SJCRH30 (cell line): ENCODE measurements at regions not wholly inside any gene's neighbourhood (a gene's known extent, or its start where the extent isn't known, plus 50 kb on each side); places are given as distances from the start of the nearest gene placed in this dataset.

ENCODE experiments used
- DNase-seq, 2 experiments: peaks; one replicate each; pipeline ENCODE4 v3.0.0-alpha.2; 2015 to 2020
- H3K27ac ChIP-seq: fragments of 250-450 bp; sonication (Bioruptor Pico); 2 replicates; pipeline ENCODE4 v1.5.1; 2020; ENCODE audit warnings: mild to moderate bottlenecking, moderate library complexity
- H3K27me3 ChIP-seq: fragments of 250-450 bp; sonication (Bioruptor Pico); 2 replicates; pipeline ENCODE4 v1.5.1; 2020; ENCODE audit warnings: mild to moderate bottlenecking, moderate library complexity
- H3K36me3 ChIP-seq: fragments of 250-450 bp; sonication (Bioruptor Pico); 2 replicates; pipeline ENCODE4 v1.5.1; 2020; ENCODE audit warnings: mild to moderate bottlenecking, moderate library complexity
- H3K4me1 ChIP-seq: fragments of 250-450 bp; sonication (Bioruptor Pico); 2 replicates; pipeline ENCODE4 v1.5.1; 2020; ENCODE audit warnings: mild to moderate bottlenecking, moderate library complexity
- H3K4me3 ChIP-seq: fragments of 250-450 bp; sonication (Bioruptor Pico); 2 replicates; pipeline ENCODE4 v1.5.1; 2020; ENCODE audit warnings: mild to moderate bottlenecking, moderate library complexity
- H3K9me3 ChIP-seq: fragments of 250-450 bp; sonication (Bioruptor Pico); replicated peaks from 2 replicates; pipeline ENCODE4 v1.5.1; 2020; ENCODE audit warnings: mild to moderate bottlenecking, moderate library complexity

DNA sequence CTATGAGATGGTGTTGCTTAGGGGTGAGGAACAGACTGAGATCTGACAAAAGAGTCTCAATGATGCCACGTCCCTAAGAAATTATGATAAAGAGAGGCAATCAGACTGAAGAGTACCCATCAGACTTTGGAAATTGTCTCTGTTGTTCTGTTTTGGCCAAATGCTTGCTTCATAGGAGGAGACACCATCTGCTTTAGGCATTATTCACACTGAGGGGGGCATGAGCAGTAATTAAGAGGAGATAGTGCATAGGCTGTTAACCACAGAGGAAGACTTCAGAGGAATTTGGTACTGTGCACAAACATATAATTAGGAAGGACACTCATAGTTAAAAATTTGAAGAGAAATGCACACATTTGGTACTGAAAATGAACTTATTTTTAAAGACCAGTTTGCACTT, 190.7 kb downstream of the FAM170A start:
- H3K27me3 ChIP-seq = 0 out of 2 replicates have a peak, but pooled peaks cover 2% of the 10 kb centered on the region
- no peaks in the 10 kb centered on the region for H3K9me3 ChIP-seq
- no peaks in the 10 kb centered on the region for H3K4me1 ChIP-seq
- no peak overlapping the region for H3K4me3 ChIP-seq
- no peaks in the 10 kb centered on the region for H3K36me3 ChIP-seq
- DNase-seq = no peak
- H3K27ac ChIP-seq = no peak overlapping the region

DNA sequence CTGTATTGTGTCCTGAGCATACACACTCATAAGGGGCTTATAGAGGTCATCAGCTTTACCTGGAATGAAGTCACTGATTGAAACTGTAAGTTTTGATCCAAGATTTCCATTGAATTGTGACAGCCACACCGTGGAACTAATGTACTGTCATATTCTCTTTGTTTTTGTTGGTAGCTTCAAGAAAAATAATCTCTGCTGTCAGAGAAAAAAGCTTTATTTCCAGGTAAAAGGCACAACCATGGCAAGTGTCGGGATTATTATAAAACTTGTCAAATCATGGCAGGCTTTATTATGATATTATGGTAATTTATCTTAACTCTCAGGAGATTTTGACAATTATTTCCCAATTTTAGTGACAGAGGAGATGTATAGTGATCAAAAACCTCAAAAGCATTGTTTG, 191.2 kb downstream of the FAM170A start:
- Histone ChIP-seq H3K27ac (no peak overlapping the region), H3K36me3 (no peaks in the 10 kb centered on the region), H3K4me1 (no peaks in the 10 kb centered on the region), H3K27me3 (0 out of 2 replicates have a peak, but pooled peaks cover 2% of the 10 kb centered on the region), H3K9me3 (no peaks in the 10 kb centered on the region), H3K4me3 (no peak overlapping the region)
- DNase-seq = no peak

DNA sequence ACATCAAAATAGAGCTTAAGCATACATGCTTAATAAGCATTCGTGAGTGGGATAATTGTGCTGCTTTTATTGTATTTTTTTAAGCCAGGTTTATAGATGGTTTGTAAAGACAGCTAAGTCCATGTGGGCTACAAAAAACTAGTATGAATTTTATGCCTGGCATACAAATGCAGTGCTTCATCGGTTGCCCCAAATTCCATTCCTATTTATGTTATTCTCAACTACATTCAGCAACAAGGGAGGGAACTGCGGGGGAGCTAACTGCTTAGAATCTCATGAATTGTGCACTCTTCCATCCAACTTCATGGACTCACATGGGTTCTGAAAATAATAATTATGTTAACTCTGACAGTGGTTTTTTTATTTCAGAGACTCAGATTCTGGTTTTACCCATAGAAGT, 199.2 kb downstream of the FAM170A start:
- Histone ChIP-seq H3K4me1 (no peaks in the 10 kb centered on the region), H3K36me3 (no peaks in the 10 kb centered on the region), H3K4me3 (no peak overlapping the region), H3K27me3 (no peaks in the 10 kb centered on the region), H3K27ac (no peak overlapping the region), H3K9me3 (no peaks in the 10 kb centered on the region)
- no peak for DNase-seq

DNA sequence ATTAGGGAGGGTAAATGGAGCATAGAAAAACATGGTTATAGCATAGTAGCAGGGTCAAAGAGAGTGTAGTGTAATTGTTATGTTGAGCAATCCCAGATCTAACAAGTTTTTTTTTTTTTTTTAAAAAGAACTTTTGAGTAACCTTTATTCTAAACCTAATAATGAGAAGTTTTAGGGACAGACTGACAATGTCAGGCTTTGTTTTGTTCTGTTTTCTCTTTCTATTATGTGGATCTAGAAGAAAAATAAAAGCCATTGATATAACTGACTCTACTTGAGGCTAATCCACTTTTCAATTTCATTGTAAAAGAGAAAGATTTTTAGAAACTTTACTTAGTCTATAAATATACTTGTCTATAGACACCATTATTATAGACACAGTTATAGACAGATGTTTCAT, 200.0 kb downstream of the FAM170A start:
- Histone ChIP-seq H3K36me3 (no peaks in the 10 kb centered on the region), H3K4me3 (no peak overlapping the region), H3K9me3 (no peaks in the 10 kb centered on the region), H3K27me3 (no peaks in the 10 kb centered on the region), H3K27ac (no peak overlapping the region), H3K4me1 (no peaks in the 10 kb centered on the region)
- DNase-seq = no peak

DNA sequence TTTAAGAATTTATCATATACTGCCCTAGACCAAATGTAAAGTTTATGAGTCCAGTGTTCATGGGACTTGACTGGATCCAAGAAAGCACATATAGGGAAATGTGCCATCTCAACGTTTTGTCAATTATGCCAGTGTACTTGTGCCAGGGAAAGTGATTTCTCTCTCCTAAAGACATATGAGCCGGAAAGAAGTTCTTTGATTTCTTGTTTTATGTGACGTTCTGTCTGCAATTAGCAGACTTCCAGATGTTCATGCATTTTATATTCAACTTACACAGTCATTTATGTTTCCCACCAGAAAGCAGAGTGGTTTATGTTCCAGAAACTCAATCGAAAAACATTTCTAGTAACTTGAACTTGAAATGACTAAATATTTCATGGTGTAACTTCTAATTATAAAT, 203.8 kb downstream of the FAM170A start:
- Histone ChIP-seq H3K27ac (no peak overlapping the region), H3K4me3 (no peak overlapping the region), H3K4me1 (no peaks in the 10 kb centered on the region), H3K27me3 (no peaks in the 10 kb centered on the region), H3K36me3 (no peaks in the 10 kb centered on the region), H3K9me3 (no peaks in the 10 kb centered on the region)
- DNase-seq = no peak

DNA sequence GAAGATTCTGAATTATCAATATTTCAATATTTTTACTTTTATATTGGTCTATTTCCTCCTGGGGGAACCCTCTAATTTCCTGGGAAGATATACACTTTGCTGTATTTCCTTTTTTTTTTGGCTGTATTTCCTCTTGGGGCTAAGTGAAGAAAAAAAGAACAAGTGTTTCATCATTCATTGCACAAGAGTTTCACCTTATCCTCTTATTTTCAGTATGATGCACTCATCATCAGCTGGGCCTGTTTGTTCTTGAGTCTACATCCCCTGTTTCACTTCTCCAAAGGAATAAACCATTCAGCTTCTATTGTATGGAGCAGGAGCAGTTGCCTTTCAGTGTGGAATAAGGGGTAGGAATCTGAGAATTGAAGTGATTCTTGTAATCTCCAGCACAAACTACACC, 210.8 kb downstream of the FAM170A start:
- H3K27me3 ChIP-seq = no peaks in the 10 kb centered on the region
- H3K36me3 ChIP-seq = no peaks in the 10 kb centered on the region
- no peak overlapping the region for H3K4me3 ChIP-seq
- no peak overlapping the region for H3K27ac ChIP-seq
- no peak for DNase-seq
- H3K4me1 ChIP-seq = no peaks in the 10 kb centered on the region
- no peaks in the 10 kb centered on the region for H3K9me3 ChIP-seq

DNA sequence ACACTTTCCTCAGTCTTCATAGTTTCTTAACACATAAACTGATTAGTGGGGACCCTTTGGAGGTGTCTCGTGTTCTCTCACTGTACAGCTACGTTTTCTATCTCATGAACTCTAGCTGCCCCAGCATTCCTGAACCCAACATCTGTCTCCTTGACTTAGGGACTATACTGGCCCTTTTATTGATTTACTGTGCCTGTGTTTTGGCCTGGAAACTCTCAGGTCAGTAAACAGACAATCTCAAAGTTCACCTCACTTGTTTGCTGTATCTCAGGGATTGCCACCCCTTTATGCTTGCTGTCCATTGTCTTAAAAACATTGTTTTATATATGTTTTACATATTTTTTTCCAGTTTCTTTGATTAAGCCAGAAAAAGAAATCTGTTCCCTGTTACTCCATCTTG, 222.8 kb downstream of the FAM170A start:
- Histone ChIP-seq H3K27me3 (no peaks in the 10 kb centered on the region), H3K4me3 (no peak overlapping the region)

DNA sequence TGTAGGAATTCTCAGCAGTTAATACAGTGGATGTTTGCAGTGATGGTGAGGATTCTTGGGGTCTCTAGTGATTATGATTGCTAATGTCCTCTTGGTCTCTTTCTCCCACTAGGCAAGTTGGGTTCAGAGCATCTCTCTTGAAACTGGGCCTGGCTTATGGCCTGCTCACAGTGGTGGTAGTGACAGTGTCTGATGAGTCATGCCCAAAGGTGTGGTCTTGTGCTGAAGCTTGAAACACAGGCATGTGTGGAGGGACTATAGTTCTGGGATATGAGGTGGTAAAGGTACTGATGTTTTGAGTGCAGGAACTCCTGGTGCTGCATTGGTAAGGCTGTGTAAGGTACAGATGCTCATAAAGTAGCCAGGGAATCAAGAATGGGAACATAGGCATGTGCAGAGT, 231.1 kb downstream of the FAM170A start:
- H3K9me3 ChIP-seq = no peaks in the 10 kb centered on the region

More for the DNA sequence above, 222.8 kb downstream of the FAM170A start:
- no peak overlapping the region for H3K27ac ChIP-seq
- peak in 1 of 2 experiments; percentile 1 for DNase-seq
- H3K4me1 ChIP-seq = no peaks in the 10 kb centered on the region
- H3K36me3 ChIP-seq = no peaks in the 10 kb centered on the region
- H3K9me3 ChIP-seq = no peaks in the 10 kb centered on the region

DNA sequence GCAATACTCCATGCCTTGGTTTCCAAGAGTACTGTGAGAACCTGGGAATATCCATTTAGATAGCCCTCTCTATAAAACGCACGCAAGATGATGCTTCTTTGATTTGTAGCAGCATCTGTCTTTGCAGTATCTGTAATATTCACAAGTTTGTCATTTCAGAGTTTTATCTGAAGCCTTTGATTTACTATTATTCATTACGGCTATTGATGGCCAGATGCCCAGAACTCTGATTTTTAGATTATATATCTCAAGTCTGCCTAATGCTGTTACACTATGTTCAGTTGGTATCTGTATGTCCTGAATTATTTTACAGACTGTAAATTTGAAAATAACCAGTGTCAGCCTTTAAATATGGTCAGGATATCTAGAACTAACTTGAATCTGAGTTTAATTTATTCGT, 233.3 kb downstream of the FAM170A start:
- no peak overlapping the region for H3K27ac ChIP-seq
- no peaks in the 10 kb centered on the region for H3K9me3 ChIP-seq
- H3K27me3 ChIP-seq = no peaks in the 10 kb centered on the region
- no peak for DNase-seq
- H3K4me3 ChIP-seq = no peak overlapping the region
- H3K36me3 ChIP-seq = no peaks in the 10 kb centered on the region
- no peaks in the 10 kb centered on the region for H3K4me1 ChIP-seq

More for the DNA sequence above, 231.1 kb downstream of the FAM170A start:
- H3K4me3 ChIP-seq = no peak overlapping the region
- DNase-seq = no peak
- H3K36me3 ChIP-seq = no peaks in the 10 kb centered on the region
- H3K27me3 ChIP-seq = no peaks in the 10 kb centered on the region
- no peaks in the 10 kb centered on the region for H3K4me1 ChIP-seq
- H3K27ac ChIP-seq = no peak overlapping the region

DNA sequence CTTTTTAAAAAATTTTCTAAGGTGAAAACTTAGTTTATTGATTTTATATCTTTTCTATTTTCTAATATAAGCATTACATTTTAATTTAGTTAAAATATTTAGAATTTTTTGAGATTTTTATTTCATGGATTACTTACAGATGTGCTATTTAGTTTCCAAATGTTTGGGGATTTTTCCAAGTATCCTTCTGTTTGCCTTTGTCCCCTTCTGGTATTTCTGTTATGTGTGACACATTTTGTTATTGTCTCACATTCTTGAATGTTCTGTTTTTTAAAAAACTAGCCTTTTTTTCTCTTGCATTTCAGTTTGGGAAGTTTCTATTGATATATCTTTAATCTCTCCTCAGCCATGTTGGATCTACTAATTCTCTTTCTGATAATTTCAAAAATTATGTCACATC, 234.9 kb downstream of the FAM170A start:
- no peaks in the 10 kb centered on the region for H3K27me3 ChIP-seq

DNA sequence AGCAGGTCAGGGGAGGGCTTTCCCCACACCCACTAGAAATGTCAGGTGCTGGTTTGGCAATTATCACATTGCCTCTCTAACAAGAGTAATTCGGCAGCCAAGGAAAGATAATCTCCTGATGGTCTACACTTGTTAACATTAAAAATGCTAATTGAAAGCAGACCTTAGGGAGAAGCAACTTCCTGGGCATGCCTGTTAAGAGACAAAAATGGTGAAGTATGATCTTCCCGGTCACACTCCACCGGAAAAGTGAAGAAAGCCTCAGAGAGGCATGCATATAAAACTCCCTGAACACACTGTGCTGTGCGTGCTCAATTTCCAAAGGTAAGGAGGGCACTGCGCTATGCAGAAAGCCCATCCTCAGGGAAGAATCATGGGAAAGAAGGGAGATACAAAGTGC, 244.3 kb downstream of the FAM170A start:
- H3K36me3 ChIP-seq = no peaks in the 10 kb centered on the region
- H3K4me1 ChIP-seq = no peaks in the 10 kb centered on the region
- DNase-seq = no peak
- H3K9me3 ChIP-seq = 0 out of 2 replicates have a peak, but pooled peaks cover 3% of the 10 kb centered on the region
- H3K4me3 ChIP-seq = no peak overlapping the region
- no peaks in the 10 kb centered on the region; the same call in 1 of the 2 replicates for H3K27me3 ChIP-seq
- no peak overlapping the region for H3K27ac ChIP-seq

More for the DNA sequence above, 234.9 kb downstream of the FAM170A start:
- no peak for DNase-seq
- Histone ChIP-seq H3K36me3 (no peaks in the 10 kb centered on the region), H3K9me3 (no peaks in the 10 kb centered on the region), H3K4me1 (no peaks in the 10 kb centered on the region), H3K4me3 (no peak overlapping the region), H3K27ac (no peak overlapping the region)

DNA sequence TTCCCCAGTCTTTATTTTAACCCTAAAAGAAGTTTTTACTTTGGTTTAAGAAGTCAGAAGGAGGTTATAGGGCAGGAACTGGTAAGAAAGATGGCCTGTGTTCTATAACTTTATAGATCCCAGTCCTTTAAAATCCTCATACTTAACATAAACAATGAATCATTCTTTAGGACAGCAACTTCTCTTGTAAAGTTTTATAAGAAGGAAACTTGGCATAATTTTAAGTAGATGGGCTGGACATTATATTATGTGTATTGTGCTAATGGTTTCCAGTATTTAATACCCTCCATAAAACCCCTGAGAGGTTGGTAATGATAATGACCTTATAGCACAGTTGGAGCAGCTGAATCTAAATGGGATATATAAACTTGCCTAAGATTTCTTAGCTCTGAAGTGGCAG, 247.2 kb downstream of the FAM170A start:
- H3K9me3 ChIP-seq = 0 out of 2 replicates have a peak, but pooled peaks cover 3% of the 10 kb centered on the region
- no peak for DNase-seq
- no peaks in the 10 kb centered on the region for H3K4me1 ChIP-seq
- H3K27ac ChIP-seq = no peak overlapping the region
- H3K4me3 ChIP-seq = no peak overlapping the region
- H3K27me3 ChIP-seq = no peaks in the 10 kb centered on the region; the same call in 1 of the 2 replicates
- H3K36me3 ChIP-seq = no peaks in the 10 kb centered on the region

DNA sequence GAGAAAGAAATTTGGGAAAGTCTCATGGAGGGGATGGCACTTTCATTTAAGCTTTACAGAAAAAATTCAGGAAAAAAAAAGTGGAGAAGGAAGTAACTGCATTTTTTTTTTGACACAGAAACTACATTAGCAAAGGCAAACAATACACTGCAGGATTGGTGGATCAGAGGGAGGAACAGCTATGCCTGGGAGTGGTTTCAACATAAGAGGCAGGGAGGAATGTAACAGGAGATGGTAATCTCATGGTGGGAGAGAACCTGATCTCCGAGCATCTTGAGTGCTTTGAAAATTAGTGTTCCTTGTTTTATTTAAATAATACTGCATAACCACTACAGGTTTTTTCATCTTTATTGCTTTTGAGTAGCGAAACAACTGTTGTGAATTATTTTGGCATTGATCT, 249.4 kb downstream of the FAM170A start:
- no peaks in the 10 kb centered on the region for H3K4me1 ChIP-seq

DNA sequence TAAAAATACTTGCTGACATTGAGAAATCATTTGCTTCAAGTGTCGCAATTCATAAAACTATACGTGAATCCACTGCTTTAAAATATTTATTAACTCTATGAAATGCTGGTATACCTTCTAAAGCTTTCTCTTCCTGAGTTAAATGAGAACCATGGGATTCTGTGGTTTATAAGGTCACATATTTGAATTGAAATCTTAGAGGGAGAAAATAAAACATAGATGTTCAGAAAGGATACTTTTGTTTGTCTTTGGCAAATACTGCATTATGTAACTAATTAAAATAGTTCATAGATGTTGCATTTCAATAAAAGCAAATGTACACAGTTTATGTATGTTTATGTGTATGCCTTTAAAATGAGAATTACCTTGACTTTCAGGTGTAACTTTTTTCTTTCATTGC, 250.1 kb downstream of the FAM170A start:
- H3K4me3 ChIP-seq = no peak overlapping the region
- no peaks in the 10 kb centered on the region; the same call in 1 of the 2 replicates for H3K27me3 ChIP-seq
- no peaks in the 10 kb centered on the region for H3K9me3 ChIP-seq
- no peaks in the 10 kb centered on the region for H3K4me1 ChIP-seq
- no peak overlapping the region for H3K27ac ChIP-seq
- no peaks in the 10 kb centered on the region for H3K36me3 ChIP-seq
- DNase-seq = no peak

More for the DNA sequence above, 249.4 kb downstream of the FAM170A start:
- H3K27ac ChIP-seq = no peak overlapping the region
- H3K27me3 ChIP-seq = no peaks in the 10 kb centered on the region; the same call in 1 of the 2 replicates
- H3K4me3 ChIP-seq = no peak overlapping the region
- no peaks in the 10 kb centered on the region for H3K36me3 ChIP-seq
- peak in 1 of 2 experiments; percentile 10 for DNase-seq
- H3K9me3 ChIP-seq = no peaks in the 10 kb centered on the region

DNA sequence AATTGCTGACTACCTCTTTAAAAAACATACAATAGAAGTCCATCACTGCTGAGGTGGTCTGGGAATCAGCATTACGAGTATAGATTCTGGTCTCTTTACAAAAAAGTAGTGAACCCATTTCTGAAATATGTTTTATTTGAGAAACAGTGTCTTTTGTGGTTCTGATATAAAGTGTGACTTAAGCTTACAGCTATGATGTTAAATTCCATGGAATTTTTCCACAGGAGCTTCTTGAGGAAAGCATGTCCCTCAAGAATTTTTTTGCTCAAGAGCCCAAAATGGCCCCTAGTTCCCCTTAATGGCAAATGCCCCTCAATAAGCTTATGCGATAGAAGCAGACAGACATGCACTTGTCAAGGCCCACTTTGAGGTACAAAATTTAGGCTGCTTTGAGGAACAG, 265.7 kb downstream of the FAM170A start:
- Histone ChIP-seq H3K27me3 (peaks cover 5% of the 10 kb centered on the region; the same call in 1 of the 2 replicates), H3K27ac (no peak overlapping the region), H3K4me1 (no peaks in the 10 kb centered on the region), H3K9me3 (no peaks in the 10 kb centered on the region), H3K4me3 (no peak overlapping the region), H3K36me3 (no peaks in the 10 kb centered on the region)
- no peak for DNase-seq

DNA sequence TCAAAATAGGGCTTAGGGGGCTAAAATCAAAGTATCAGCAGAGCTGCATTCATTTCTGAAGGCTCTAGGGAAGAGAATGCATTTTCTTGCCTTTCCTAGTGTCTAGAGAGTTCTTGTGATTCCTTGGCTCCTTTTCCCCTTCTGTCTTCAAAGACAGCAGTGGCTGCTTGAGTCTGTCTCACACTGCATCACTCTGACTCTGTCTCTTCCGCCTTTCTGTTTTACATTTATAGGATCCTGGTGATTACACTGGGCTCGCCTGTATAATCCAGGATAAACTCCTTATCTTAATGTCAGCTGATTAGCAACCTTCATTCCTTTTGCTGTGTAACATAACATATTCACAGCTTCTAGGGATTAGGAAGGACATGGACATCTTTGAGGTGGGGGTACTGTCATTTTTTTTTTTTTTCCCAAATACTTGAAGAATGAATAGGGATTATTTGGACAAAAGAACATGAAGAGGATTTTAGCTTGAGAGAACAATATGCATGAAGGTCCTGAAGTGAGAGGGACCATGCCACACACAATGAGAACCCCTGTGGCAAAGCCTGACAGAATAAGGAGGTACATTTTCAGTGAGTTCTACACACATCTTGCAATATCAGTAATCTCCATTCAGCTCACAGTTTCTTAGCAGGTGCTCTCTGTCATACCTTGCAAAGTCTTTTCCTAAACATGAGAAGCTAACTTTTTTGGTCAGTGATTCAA, 267.6 kb downstream of the FAM170A start:
- Histone ChIP-seq H3K27ac (no peak overlapping the region), H3K27me3 (no peaks in the 10 kb centered on the region), H3K36me3 (no peaks in the 10 kb centered on the region), H3K4me1 (no peaks in the 10 kb centered on the region), H3K9me3 (no peaks in the 10 kb centered on the region), H3K4me3 (no peak overlapping the region)
- DNase-seq = no peak
